ENCODE measurements at regions not wholly inside any gene's neighbourhood (a gene's known extent, or its start where the extent isn't known, plus 50 kb on each side); places are given as distances from the start of the nearest gene placed in this dataset.

- intact Hi-C loops (cut with micrococcal nuclease), result no loop called here
- H3K9me3 ChIP-seq (replicated peaks; ENCODE audit: control insufficient read depth, insufficient read depth, low read length), result peaks cover 12% of the 10 kb centered on the region
- H3K27ac ChIP-seq (ENCODE audit: insufficient read depth, low read depth, low read length), result no peak overlapping the region
- DNase-seq (ENCODE audit: low read depth, low spot score) (no peak), FAIRE-seq (no peak)
- no peaks in the 10 kb centered on the region for H3K27me3 ChIP-seq (ENCODE audit: control insufficient read depth in 2 of 2, insufficient read depth in 2 of 2, low read length in 2 of 2)
- TF ChIP-seq MAX (IDR thresholded peaks at IDR 0.05; ENCODE audit: insufficient read depth, insufficient read length) (no peak), POLR2AphosphoS5 (IDR thresholded peaks at IDR 0.05; ENCODE audit: insufficient read depth, low read depth, low read length) (no peak), MYC (IDR thresholded peaks at IDR 0.05; ENCODE audit: low read depth, low read length) (no peak), JUN (IDR thresholded peaks at IDR 0.05; ENCODE audit: borderline replicate concordance, insufficient read depth, insufficient read length, low read depth) (no peak), POLR2A (IDR thresholded peaks at IDR 0.05; ENCODE audit: low read depth, low read length) (no peak), GATA2 (IDR thresholded peaks at IDR 0.05; ENCODE audit: insufficient read depth, insufficient read length, low read depth, low read length) (no peak), EZH2 (IDR thresholded peaks at IDR 0.05; ENCODE audit: borderline replicate concordance, low read depth, low read length, severe bottlenecking) (no peak), FOS (IDR thresholded peaks at IDR 0.05; ENCODE audit: borderline replicate concordance, insufficient read depth, low read length) (no peak)
- TF ChIP-seq, protein P1, sequence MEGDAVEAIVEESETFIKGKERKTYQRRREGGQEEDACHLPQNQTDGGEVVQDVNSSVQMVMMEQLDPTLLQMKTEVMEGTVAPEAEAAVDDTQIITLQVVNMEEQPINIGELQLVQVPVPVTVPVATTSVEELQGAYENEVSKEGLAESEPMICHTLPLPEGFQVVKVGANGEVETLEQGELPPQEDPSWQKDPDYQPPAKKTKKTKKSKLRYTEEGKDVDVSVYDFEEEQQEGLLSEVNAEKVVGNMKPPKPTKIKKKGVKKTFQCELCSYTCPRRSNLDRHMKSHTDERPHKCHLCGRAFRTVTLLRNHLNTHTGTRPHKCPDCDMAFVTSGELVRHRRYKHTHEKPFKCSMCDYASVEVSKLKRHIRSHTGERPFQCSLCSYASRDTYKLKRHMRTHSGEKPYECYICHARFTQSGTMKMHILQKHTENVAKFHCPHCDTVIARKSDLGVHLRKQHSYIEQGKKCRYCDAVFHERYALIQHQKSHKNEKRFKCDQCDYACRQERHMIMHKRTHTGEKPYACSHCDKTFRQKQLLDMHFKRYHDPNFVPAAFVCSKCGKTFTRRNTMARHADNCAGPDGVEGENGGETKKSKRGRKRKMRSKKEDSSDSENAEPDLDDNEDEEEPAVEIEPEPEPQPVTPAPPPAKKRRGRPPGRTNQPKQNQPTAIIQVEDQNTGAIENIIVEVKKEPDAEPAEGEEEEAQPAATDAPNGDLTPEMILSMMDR (IDR thresholded peaks at IDR 0.05; ENCODE audit: extremely low read depth in 1 of 2, insufficient read depth in 1 of 2, low read depth in 1 of 2, low read length in 2 of 2), result no peak
- H3K4me3 ChIP-seq (replicated peaks in 1 of 3; ENCODE audit: insufficient read depth in 1 of 3, low read depth in 1 of 3, low read length in 3 of 3), result no peak overlapping the region
- POLR2A ChIA-PET, result no interaction called here
- dilution Hi-C loops (cut with MboI; ENCODE audit: extremely low pct_ligation_motif_present, low sequenced_read_pairs), result no loop called here
- no peak overlapping the region for H2AFZ ChIP-seq (ENCODE audit: low read depth, low read length)
- H3K9me1 ChIP-seq (replicated peaks; ENCODE audit: control insufficient read depth, extremely low read depth, insufficient read depth, low read length), result no peaks in the 10 kb centered on the region
- no peaks in the 10 kb centered on the region for H3K4me1 ChIP-seq (ENCODE audit: control insufficient read depth, extremely low read depth, insufficient read depth, low read length)
- H3K36me3 ChIP-seq (ENCODE audit: control insufficient read depth in 2 of 2, extremely low read depth in 1 of 2, insufficient read depth in 2 of 2, low read length in 2 of 2), result no peaks in the 10 kb centered on the region
- no peaks in the 10 kb centered on the region for H3K79me2 ChIP-seq (ENCODE audit: control insufficient read depth, insufficient read depth, low read length)
- H3K9ac ChIP-seq (replicated peaks; ENCODE audit: extremely low read depth, insufficient read depth, low read length), result no peak overlapping the region
- CTCF ChIA-PET, result no interaction called here
- no peak overlapping the region for H3K4me2 ChIP-seq (ENCODE audit: insufficient read depth, low read length)
- BruUV-seq (replicated peaks), result no TSS peak
- H4K20me1 ChIP-seq (replicated peaks; ENCODE audit: control insufficient read depth, extremely low read depth, insufficient read depth, low read length), result no peaks in the 10 kb centered on the region
Measured at GRCh38 chr19:29115181-29115580, 97.8 kb downstream of the UQCRFS1 start.

All from endothelial cell of umbilical vein (primary cell).